Esophagus muscularis mucosa (tissue), 4 donors: ENCODE measurements at regions not wholly inside any gene's neighbourhood (a gene's known extent, or its start where the extent isn't known, plus 50 kb on each side); places are given as distances from the start of the nearest gene placed in this dataset.

Source experiments
- DNase-seq: peaks from one replicate; pipeline ENCODE4 v3.0.0-alpha.2; 2017; ENCODE audit errors: extremely low spot score
- H3K27ac ChIP-seq, 4 donors: fragments of 200-600 bp; sonication (generic); replicated peaks in 1 of 4; 1 replicate in 3 of 4; 2 replicates in 1 of 4; pipeline ENCODE4 v1.5.1; 2016 to 2019; ENCODE audit warnings: mild to moderate bottlenecking in 1 of 4
- H3K27me3 ChIP-seq, 4 donors: fragments of 200-600 bp; sonication (generic); one replicate each; pipeline versions ENCODE4 v1.5.1 to v1.6.0; 2016 to 2019
- H3K36me3 ChIP-seq, 4 donors: fragments of 200-600 bp; sonication (generic); one replicate each; pipeline ENCODE4 v1.5.1; 2016 to 2019
- H3K4me1 ChIP-seq, 4 donors: fragments of 200-600 bp; sonication (generic); one replicate each; pipeline ENCODE4 v1.5.1; 2016 to 2019
- H3K4me3 ChIP-seq, 4 donors: fragments of 200-600 bp; sonication (generic); 1 replicate in 2 of 4; 2 replicates in 2 of 4; pipeline ENCODE4 v1.5.1; 2016 to 2019; ENCODE audit warnings: mild to moderate bottlenecking in 4 of 4, moderate library complexity in 1 of 4
- H3K9me3 ChIP-seq, 4 donors: fragments of 200-600 bp; sonication (generic); 1 replicate in 3 of 4; 2 replicates in 1 of 4; pipeline ENCODE4 v1.5.1; 2016 to 2019
- CTCF ChIP-seq, 3 experiments: fragments of 200-600 bp in 2 of 3; fragments of 450-650 bp in 1 of 3; sonication (generic) in 2 of 3; IDR thresholded peaks; one replicate each; pipeline ENCODE4 v1.5.1; 2017 to 2019; ENCODE audit warnings: antibody characterized with exemption in 3 of 3, mild to moderate bottlenecking in 2 of 3, moderate library complexity in 1 of 3
- EP300 ChIP-seq: sonication (generic); formaldehyde crosslinking; IDR thresholded peaks from one replicate; pipeline ENCODE4 v1.6.1; 2017; ENCODE audit warnings: antibody characterized with exemption
- POLR2A ChIP-seq: fragments of 450-650 bp; IDR thresholded peaks from one replicate; pipeline ENCODE4 v1.6.1; 2017; ENCODE audit warnings: antibody characterized with exemption, moderate library complexity, mild to moderate bottlenecking, low read depth
- POLR2AphosphoS5 ChIP-seq, 2 donors: sonication (generic); formaldehyde crosslinking; IDR thresholded peaks; one replicate each; pipeline ENCODE4 v1.6.1; 2017; ENCODE audit warnings: antibody characterized with exemption in 2 of 2
- WGBS: methylation state at CpG from one replicate; pipeline ENCODE4 v1.1.5; 2018; 5-methylcytosine and 5-hydroxymethylcytosine counted together
- intact Hi-C: fragments of 100-400 bp; cut with DNase I; formaldehyde crosslinking; loops from one replicate; pipeline ENCODE4 v1.15.1; 2023

GRCh38 chr2:30396436-30397232, 50.4 kb upstream of the LCLAT1 start:
- H3K36me3 ChIP-seq, result no peaks in the 10 kb centered on the region
- TF ChIP-seq POLR2A, result no peak
- TF ChIP-seq POLR2AphosphoS5 (IDR thresholded peaks at IDR 0.05), result no peak
- no peak for TF ChIP-seq CTCF (IDR thresholded peaks at IDR 0.05)
- no peak for TF ChIP-seq EP300
- no peak overlapping the region for H3K4me3 ChIP-seq
- WGBS, result 86% methylated on average over 4 of the region's 4 CpGs
- DNase-seq, result no peak
- peaks cover 0 to 28% (median 21%) of the 10 kb centered on the region in 4 donors for H3K4me1 ChIP-seq
- H3K27ac ChIP-seq, result no peak overlapping the region
- H3K27me3 ChIP-seq, result no peaks in the 10 kb centered on the region
- H3K9me3 ChIP-seq, result no peaks in the 10 kb centered on the region
- intact Hi-C loops, result no loop called here
